SK-N-MC (cell line): ENCODE measurements at regions not wholly inside any gene's neighbourhood (a gene's known extent, or its start where the extent isn't known, plus 50 kb on each side); places are given as distances from the start of the nearest gene placed in this dataset.

ENCODE experiments used
- EZH2 ChIP-seq: fragments of 200-600 bp; sonication (generic); IDR thresholded peaks from one replicate; pipeline ENCODE4 v1.6.1; 2017; ENCODE audit warnings: antibody characterized with exemption
- FOXP2 ChIP-seq: optimal IDR thresholded peaks from 2 replicates; pipeline ENCODE3; 2011; ENCODE audit warnings: mild to moderate bottlenecking, moderate library complexity; ENCODE audit not compliant: insufficient read depth; ENCODE audit errors: extremely low read length, control extremely low read depth
- POLR2AphosphoS5 ChIP-seq: IDR thresholded peaks from 2 replicates; pipeline ENCODE4 v1.6.1; 2012; ENCODE audit warnings: mild to moderate bottlenecking, low read depth, low read length, borderline replicate concordance

GRCh38 chr9:30125881-30126280 lies 2258.6 kb upstream of the ACO1 start:
- TF ChIP-seq EZH2 = no peak
- TF ChIP-seq POLR2AphosphoS5 = no peak
- TF ChIP-seq FOXP2 = no peak
